AG09309 (cell line): ENCODE measurements at regions not wholly inside any gene's neighbourhood (a gene's known extent, or its start where the extent isn't known, plus 50 kb on each side); places are given as distances from the start of the nearest gene placed in this dataset.

Source experiments
- DNase-seq: peaks from one replicate; pipeline ENCODE4 v3.0.0-alpha.2; 2010; ENCODE audit warnings: low read depth
- H3K4me3 ChIP-seq: 2 replicates; pipeline ENCODE4 v1.5.1; 2011; ENCODE audit warnings: mild to moderate bottlenecking, low read depth, low read length, moderate library complexity; ENCODE audit not compliant: control insufficient read depth
- CTCF ChIP-seq: IDR thresholded peaks from 2 replicates; pipeline ENCODE4 v1.5.1; 2011; ENCODE audit warnings: mild to moderate bottlenecking, low read depth, low read length, inconsistent platforms; ENCODE audit not compliant: insufficient read depth, control insufficient read depth; ENCODE audit errors: missing control alignments

GRCh38 chr15:79192462-79193036, 90.0 kb upstream of the ANKRD34C start:
- DNase-seq = peak; percentile 20
- no peak overlapping the region for H3K4me3 ChIP-seq
- no peak for TF ChIP-seq CTCF

GRCh38 chr15:79190093-79190492, 92.4 kb upstream of the ANKRD34C start:
- DNase-seq = no peak
- no peak overlapping the region for H3K4me3 ChIP-seq
- no peak for TF ChIP-seq CTCF

- TF ChIP-seq CTCF = no peak
- no peak overlapping the region for H3K4me3 ChIP-seq
- DNase-seq = no peak
Measured at GRCh38 chr15:79186616-79187015, 95.9 kb upstream of the ANKRD34C start.

GRCh38 chr15:79185199-79185598, 94.6 kb upstream of the RASGRF1 start:
- DNase-seq = no peak

GRCh38 chr15:79184465-79184892, 93.9 kb upstream of the RASGRF1 start:
- H3K4me3 ChIP-seq = no peak overlapping the region
- TF ChIP-seq CTCF = peak; percentile 95
- DNase-seq = peak; percentile 14

More at GRCh38 chr15:79185199-79185598, 94.6 kb upstream of the RASGRF1 start:
- H3K4me3 ChIP-seq = no peak overlapping the region
- TF ChIP-seq CTCF = peak; percentile 37

- DNase-seq = no peak
- H3K4me3 ChIP-seq = no peak overlapping the region
- no peak for TF ChIP-seq CTCF
Measured at GRCh38 chr15:79180318-79180717, 89.7 kb upstream of the RASGRF1 start.

- no peak overlapping the region for H3K4me3 ChIP-seq
- TF ChIP-seq CTCF = no peak
- no peak for DNase-seq
Measured at GRCh38 chr15:79179597-79179996, 89.0 kb upstream of the RASGRF1 start.
